ENCODE measurements at regions not wholly inside any gene's neighbourhood (a gene's known extent, or its start where the extent isn't known, plus 50 kb on each side); places are given as distances from the start of the nearest gene placed in this dataset.
"Not testable (repeated sequence)": the region's sequence is repeated elsewhere in the genome, so short reads cannot be mapped to it uniquely, and the experiment has no call there.

DNA sequence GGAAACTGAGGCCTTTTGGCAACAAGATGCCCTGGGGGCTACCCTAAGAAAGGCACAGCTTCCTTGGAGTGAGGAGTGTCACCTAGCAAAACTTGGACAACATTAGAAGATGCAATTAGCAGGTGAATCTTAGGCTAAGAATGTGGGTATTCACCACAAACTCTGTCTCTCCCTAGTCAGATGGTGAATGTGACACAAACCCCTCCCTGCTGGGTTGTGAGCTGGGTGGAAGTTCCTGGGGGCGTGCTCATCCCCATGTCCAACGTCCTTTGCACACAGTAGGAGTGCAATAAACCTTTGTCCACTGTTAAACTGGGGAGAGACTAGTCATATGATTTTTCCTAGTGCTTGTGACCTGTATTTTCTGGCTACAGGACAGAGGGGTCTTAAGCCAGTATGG, 67.1 kb upstream of the SH3GL3 start:
- Histone ChIP-seq H3K4me2 (no peak overlapping the region), H2AFZ (no peak overlapping the region)

DNA sequence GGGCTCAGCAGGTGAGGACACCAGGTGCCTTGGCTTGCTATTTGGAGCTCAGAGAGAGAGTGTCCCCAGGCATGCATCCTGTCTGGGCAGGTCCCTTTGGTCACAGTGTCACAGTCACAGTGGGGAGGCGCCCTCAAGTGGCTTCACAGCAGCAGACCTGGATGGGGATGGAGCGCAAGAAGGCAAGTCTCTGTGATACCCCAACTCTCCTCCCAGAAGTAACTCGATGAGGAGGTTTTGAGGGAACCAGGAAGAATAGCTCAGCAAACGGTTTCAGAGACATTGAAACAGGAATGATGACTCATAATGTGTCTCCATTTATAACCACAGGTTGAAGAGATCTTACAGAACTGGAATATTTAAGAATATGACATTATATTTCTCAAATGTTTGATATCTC, 66.5 kb upstream of the SH3GL3 start:
- Histone ChIP-seq H3K4me1 (ENCODE audit: insufficient read depth) (no peaks in the 10 kb centered on the region), H3K79me2 (no peaks in the 10 kb centered on the region), H3K4me3 (no peak overlapping the region), H3K9me2 (replicated peaks; ENCODE audit: insufficient read depth) (no peaks in the 10 kb centered on the region), H3K27me3 (peaks cover 6% of the 10 kb centered on the region), H3K4me2 (no peak overlapping the region), H3K9me3 (ENCODE audit: low read depth) (no peaks in the 10 kb centered on the region), H3K36me3 (replicated peaks; ENCODE audit: insufficient read depth, low read depth) (no peaks in the 10 kb centered on the region), H2AFZ (no peak overlapping the region), H3K27ac (no peak overlapping the region), H4K20me1 (ENCODE audit: insufficient read depth, poor library complexity, severe bottlenecking) (no peaks in the 10 kb centered on the region)
- 63% methylated on average over 4 of the region's 4 CpGs for WGBS (ENCODE audit: low lambda C conversion rate, missing lambda C conversion rate)
- peak; percentile 45 for DNase-seq (ENCODE audit: low spot score)
- TF ChIP-seq, protein P1, sequence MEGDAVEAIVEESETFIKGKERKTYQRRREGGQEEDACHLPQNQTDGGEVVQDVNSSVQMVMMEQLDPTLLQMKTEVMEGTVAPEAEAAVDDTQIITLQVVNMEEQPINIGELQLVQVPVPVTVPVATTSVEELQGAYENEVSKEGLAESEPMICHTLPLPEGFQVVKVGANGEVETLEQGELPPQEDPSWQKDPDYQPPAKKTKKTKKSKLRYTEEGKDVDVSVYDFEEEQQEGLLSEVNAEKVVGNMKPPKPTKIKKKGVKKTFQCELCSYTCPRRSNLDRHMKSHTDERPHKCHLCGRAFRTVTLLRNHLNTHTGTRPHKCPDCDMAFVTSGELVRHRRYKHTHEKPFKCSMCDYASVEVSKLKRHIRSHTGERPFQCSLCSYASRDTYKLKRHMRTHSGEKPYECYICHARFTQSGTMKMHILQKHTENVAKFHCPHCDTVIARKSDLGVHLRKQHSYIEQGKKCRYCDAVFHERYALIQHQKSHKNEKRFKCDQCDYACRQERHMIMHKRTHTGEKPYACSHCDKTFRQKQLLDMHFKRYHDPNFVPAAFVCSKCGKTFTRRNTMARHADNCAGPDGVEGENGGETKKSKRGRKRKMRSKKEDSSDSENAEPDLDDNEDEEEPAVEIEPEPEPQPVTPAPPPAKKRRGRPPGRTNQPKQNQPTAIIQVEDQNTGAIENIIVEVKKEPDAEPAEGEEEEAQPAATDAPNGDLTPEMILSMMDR (IDR thresholded peaks at IDR 0.05; ENCODE audit: poor library complexity): peak; percentile 47
- TF ChIP-seq EZH2phosphoT487 (IDR thresholded peaks at IDR 0.05; ENCODE audit: low read depth, severe bottlenecking, unreplicated experiment) (no peak), EZH2 (IDR thresholded peaks at IDR 0.05; ENCODE audit: borderline replicate concordance) (no peak)

More for the DNA sequence above, 67.1 kb upstream of the SH3GL3 start:
- Histone ChIP-seq H3K4me1 (ENCODE audit: insufficient read depth) (no peaks in the 10 kb centered on the region), H3K9me2 (replicated peaks; ENCODE audit: insufficient read depth) (no peaks in the 10 kb centered on the region), H3K36me3 (replicated peaks; ENCODE audit: insufficient read depth, low read depth) (no peaks in the 10 kb centered on the region), H3K27ac (no peak overlapping the region), H4K20me1 (ENCODE audit: insufficient read depth, poor library complexity, severe bottlenecking) (no peaks in the 10 kb centered on the region), H3K9me3 (ENCODE audit: low read depth) (no peaks in the 10 kb centered on the region), H3K27me3 (peaks cover 7% of the 10 kb centered on the region), H3K79me2 (no peaks in the 10 kb centered on the region), H3K4me3 (no peak overlapping the region)
- 62% methylated on average over 2 of the region's 2 CpGs for WGBS (ENCODE audit: low lambda C conversion rate, missing lambda C conversion rate)
- no peak for DNase-seq (ENCODE audit: low spot score)
- TF ChIP-seq, protein P1 (IDR thresholded peaks at IDR 0.05; ENCODE audit: poor library complexity): no peak
- TF ChIP-seq EZH2 (IDR thresholded peaks at IDR 0.05; ENCODE audit: borderline replicate concordance) (no peak), EZH2phosphoT487 (IDR thresholded peaks at IDR 0.05; ENCODE audit: low read depth, severe bottlenecking, unreplicated experiment) (no peak)

DNA sequence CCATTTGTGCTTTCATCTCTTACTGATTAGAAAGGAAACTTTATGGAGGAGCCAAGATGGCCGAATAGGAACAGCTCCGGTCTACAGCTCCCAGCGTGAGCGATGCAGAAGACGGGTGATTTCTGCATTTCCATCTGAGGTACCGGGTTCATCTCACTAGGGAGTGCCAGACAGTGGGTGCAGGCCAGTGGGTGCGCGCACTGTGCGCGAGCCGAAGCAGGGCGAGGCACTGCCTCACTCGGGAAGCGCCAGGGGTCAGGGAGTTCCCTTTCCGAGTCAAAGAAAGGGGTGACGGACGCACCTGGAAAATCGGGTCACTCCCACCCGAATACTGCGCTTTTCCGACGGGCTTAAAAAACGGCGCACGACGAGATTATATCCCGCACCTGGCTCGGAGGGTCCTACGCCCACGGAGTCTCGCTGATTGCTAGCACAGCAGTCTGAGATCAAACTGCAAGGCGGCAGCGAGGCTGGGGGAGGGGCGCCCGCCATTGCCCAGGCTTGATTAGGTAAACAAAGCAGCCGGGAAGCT, 63.5 kb upstream of the SH3GL3 start:
- H3K27me3 ChIP-seq; H3K4me3 ChIP-seq; H3K4me1 ChIP-seq (ENCODE audit: insufficient read depth); H4K20me1 ChIP-seq (ENCODE audit: insufficient read depth, poor library complexity, severe bottlenecking); H3K9me3 ChIP-seq (ENCODE audit: low read depth); DNase-seq (ENCODE audit: low spot score); H3K9me2 ChIP-seq (replicated peaks; ENCODE audit: insufficient read depth); H3K36me3 ChIP-seq (replicated peaks; ENCODE audit: insufficient read depth, low read depth); H3K79me2 ChIP-seq: not testable (repeated sequence)
- peak overlapping the region; percentile 13 for H2AFZ ChIP-seq
- WGBS (ENCODE audit: low lambda C conversion rate, missing lambda C conversion rate): 59% methylated on average over 32 of the region's 36 CpGs
- H3K27ac ChIP-seq: peak overlapping the region; percentile 1
- H3K4me2 ChIP-seq: peak overlapping the region; percentile 50

DNA sequence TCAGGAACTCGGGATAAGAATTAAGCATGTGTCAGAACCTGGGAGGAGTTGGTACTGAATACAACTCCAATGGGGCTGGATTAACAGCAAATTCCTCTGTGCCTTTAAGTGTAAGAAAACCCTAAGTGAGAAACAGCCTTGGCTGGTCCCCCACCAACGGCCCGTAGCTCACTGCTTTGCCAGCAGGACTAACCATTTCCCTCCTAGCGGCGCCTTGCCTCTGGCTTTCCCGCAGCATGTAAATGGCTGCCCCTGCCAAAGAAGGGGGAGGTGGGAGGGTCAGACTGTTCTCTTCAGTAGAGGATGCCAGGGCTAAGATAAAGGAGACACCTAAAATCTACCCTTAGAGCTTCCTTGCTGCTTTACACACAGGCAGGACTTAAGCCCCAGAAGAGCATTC, 51.0 kb upstream of the SH3GL3 start:
- H3K9me3 ChIP-seq (ENCODE audit: low read depth): no peaks in the 10 kb centered on the region
- no peak overlapping the region for H3K27ac ChIP-seq
- no peaks in the 10 kb centered on the region for H3K9me2 ChIP-seq (replicated peaks; ENCODE audit: insufficient read depth)
- no peak overlapping the region for H3K4me3 ChIP-seq
- H2AFZ ChIP-seq: no peak overlapping the region
- H3K4me1 ChIP-seq (ENCODE audit: insufficient read depth): no peaks in the 10 kb centered on the region
- no peaks in the 10 kb centered on the region for H3K36me3 ChIP-seq (replicated peaks; ENCODE audit: insufficient read depth, low read depth)
- 27% methylated on average over 6 of the region's 6 CpGs for WGBS (ENCODE audit: low lambda C conversion rate, missing lambda C conversion rate)
- no peak for DNase-seq (ENCODE audit: low spot score)
- H3K27me3 ChIP-seq: no peaks in the 10 kb centered on the region
- TF ChIP-seq EZH2phosphoT487 (IDR thresholded peaks at IDR 0.05; ENCODE audit: low read depth, severe bottlenecking, unreplicated experiment): no peak
- H3K79me2 ChIP-seq: no peaks in the 10 kb centered on the region
- H3K4me2 ChIP-seq: no peak overlapping the region
- no peaks in the 10 kb centered on the region for H4K20me1 ChIP-seq (ENCODE audit: insufficient read depth, poor library complexity, severe bottlenecking)
